Breast epithelium (tissue), 3 donors: ENCODE measurements at regions not wholly inside any gene's neighbourhood (a gene's known extent, or its start where the extent isn't known, plus 50 kb on each side); places are given as distances from the start of the nearest gene placed in this dataset.

Experiments used
- CTCF ChIP-seq, 3 donors: fragments of 450-650 bp; IDR thresholded peaks; one replicate each; pipeline ENCODE4 v1.5.1; 2016 to 2017; ENCODE audit warnings: antibody characterized with exemption in 3 of 3, mild to moderate bottlenecking in 3 of 3, moderate library complexity in 3 of 3
- POLR2AphosphoS5 ChIP-seq, 3 donors: sonication (generic); formaldehyde crosslinking; IDR thresholded peaks; one replicate each; pipeline ENCODE4 v1.6.1; 2017; ENCODE audit warnings: antibody characterized with exemption in 3 of 3

GRCh38 chr2:66240286-66240685 lies 194.6 kb upstream of the MEIS1 start:
- TF ChIP-seq CTCF (IDR thresholded peaks at IDR 0.05): no peak
- peak in 1 of 3 donors; percentile 42 for TF ChIP-seq POLR2AphosphoS5 (IDR thresholded peaks at IDR 0.05)
